ENCODE measurements at regions not wholly inside any gene's neighbourhood (a gene's known extent, or its start where the extent isn't known, plus 50 kb on each side); places are given as distances from the start of the nearest gene placed in this dataset.

- ChIA-PET POLR2A (interaction anchor here (0.7 kb wide), 1 partner anchor 38 kb away, joined by 3 read pairs; no protein-coding TSS in a partner anchor), CTCF (no interaction called here)
- Histone ChIP-seq H3K4me1 (ENCODE audit: control insufficient read depth, insufficient read depth, low read length) (no peaks in the 10 kb centered on the region), H3K27me3 (ENCODE audit: control insufficient read depth, insufficient read depth, low read length) (no peaks in the 10 kb centered on the region), H3K36me3 (ENCODE audit: control insufficient read depth, insufficient read depth, low read length) (no peaks in the 10 kb centered on the region), H3K4me3 (ENCODE audit: low read depth in 2 of 2, low read length in 2 of 2) (no peak overlapping the region), H3K27ac (ENCODE audit: low read length) (no peak overlapping the region), H3K9me3 (ENCODE audit: control insufficient read depth, insufficient read depth, low read depth, low read length) (no peaks in the 10 kb centered on the region)
- TF ChIP-seq TCF7L2 (IDR thresholded peaks at IDR 0.05; ENCODE audit: low read depth, low read length): no peak
- no peak for TF ChIP-seq SIN3A (IDR thresholded peaks at IDR 0.05; ENCODE audit: borderline replicate concordance, insufficient read depth, low read depth, low read length)
- TF ChIP-seq, protein P1, sequence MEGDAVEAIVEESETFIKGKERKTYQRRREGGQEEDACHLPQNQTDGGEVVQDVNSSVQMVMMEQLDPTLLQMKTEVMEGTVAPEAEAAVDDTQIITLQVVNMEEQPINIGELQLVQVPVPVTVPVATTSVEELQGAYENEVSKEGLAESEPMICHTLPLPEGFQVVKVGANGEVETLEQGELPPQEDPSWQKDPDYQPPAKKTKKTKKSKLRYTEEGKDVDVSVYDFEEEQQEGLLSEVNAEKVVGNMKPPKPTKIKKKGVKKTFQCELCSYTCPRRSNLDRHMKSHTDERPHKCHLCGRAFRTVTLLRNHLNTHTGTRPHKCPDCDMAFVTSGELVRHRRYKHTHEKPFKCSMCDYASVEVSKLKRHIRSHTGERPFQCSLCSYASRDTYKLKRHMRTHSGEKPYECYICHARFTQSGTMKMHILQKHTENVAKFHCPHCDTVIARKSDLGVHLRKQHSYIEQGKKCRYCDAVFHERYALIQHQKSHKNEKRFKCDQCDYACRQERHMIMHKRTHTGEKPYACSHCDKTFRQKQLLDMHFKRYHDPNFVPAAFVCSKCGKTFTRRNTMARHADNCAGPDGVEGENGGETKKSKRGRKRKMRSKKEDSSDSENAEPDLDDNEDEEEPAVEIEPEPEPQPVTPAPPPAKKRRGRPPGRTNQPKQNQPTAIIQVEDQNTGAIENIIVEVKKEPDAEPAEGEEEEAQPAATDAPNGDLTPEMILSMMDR (IDR thresholded peaks at IDR 0.05): no peak
- intact Hi-C loops (cut with micrococcal nuclease; ENCODE audit: unreplicated experiment) (no loop called here), in situ Hi-C loops (cut with HindIII; ENCODE audit: low pct_unique_long_range_greater_than_20kb, low sequenced_read_pairs) (no loop called here)
- BruUV-seq (replicated peaks): no TSS peak
- no peak for ATAC-seq
- DNase-seq (ENCODE audit: low read depth, low spot score): no peak
Observed at GRCh38 chr21:35491114-35491513, 442.0 kb upstream of the RUNX1 start.

GRCh38 chr21:35489389-35489980, 440.4 kb upstream of the RUNX1 start:
- in situ Hi-C loops (cut with HindIII; ENCODE audit: low pct_unique_long_range_greater_than_20kb, low sequenced_read_pairs) (no loop called here), intact Hi-C loops (cut with micrococcal nuclease; ENCODE audit: unreplicated experiment) (no loop called here)
- no TSS peak for BruUV-seq (replicated peaks)
- ChIA-PET POLR2A (no interaction called here), CTCF (no interaction called here)
- H3K36me3 ChIP-seq (ENCODE audit: control insufficient read depth, insufficient read depth, low read length): no peaks in the 10 kb centered on the region
- no peak overlapping the region for H3K4me3 ChIP-seq (ENCODE audit: low read depth in 2 of 2, low read length in 2 of 2)
- H3K9me3 ChIP-seq (ENCODE audit: control insufficient read depth, insufficient read depth, low read depth, low read length): no peaks in the 10 kb centered on the region
- H3K27me3 ChIP-seq (ENCODE audit: control insufficient read depth, insufficient read depth, low read length): peaks cover 5% of the 10 kb centered on the region; the same call in 1 of the 2 replicates
- H3K4me1 ChIP-seq (ENCODE audit: control insufficient read depth, insufficient read depth, low read length): no peaks in the 10 kb centered on the region
- H3K27ac ChIP-seq (ENCODE audit: low read length): no peak overlapping the region
- DNase-seq (ENCODE audit: low read depth, low spot score) (no peak), ATAC-seq (no peak)
- TF ChIP-seq POLR2AphosphoS5 (IDR thresholded peaks at IDR 0.05; ENCODE audit: low read depth, low read length) (no peak), TCF7L2 (IDR thresholded peaks at IDR 0.05; ENCODE audit: low read depth, low read length) (no peak)
- TF ChIP-seq, protein P1 (IDR thresholded peaks at IDR 0.05): no peak

DNA sequence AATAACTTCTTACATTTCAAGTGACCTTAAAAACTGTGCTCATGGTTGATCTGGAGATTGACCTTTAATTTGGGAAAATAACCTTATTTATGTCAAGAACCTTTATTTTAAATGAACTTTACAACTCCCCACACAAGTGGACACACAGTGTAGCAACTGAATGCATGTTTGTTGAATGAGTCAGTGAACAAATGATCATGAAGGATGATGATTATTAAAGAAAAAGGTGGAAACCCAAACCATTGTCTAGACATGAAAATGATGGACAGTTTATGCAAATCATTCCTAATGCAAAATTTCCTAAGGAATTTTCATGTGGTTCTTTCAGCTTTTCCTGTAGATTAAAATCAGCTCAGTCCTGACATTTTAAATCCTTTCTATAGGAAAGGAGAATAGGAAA, 439.8 kb upstream of the RUNX1 start:
- TF ChIP-seq POLR2AphosphoS5 (IDR thresholded peaks at IDR 0.05; ENCODE audit: low read depth, low read length) (no peak), TCF7L2 (IDR thresholded peaks at IDR 0.05; ENCODE audit: low read depth, low read length) (no peak), SIN3A (IDR thresholded peaks at IDR 0.05; ENCODE audit: borderline replicate concordance, insufficient read depth, low read depth, low read length) (no peak)
- TF ChIP-seq, protein P2, sequence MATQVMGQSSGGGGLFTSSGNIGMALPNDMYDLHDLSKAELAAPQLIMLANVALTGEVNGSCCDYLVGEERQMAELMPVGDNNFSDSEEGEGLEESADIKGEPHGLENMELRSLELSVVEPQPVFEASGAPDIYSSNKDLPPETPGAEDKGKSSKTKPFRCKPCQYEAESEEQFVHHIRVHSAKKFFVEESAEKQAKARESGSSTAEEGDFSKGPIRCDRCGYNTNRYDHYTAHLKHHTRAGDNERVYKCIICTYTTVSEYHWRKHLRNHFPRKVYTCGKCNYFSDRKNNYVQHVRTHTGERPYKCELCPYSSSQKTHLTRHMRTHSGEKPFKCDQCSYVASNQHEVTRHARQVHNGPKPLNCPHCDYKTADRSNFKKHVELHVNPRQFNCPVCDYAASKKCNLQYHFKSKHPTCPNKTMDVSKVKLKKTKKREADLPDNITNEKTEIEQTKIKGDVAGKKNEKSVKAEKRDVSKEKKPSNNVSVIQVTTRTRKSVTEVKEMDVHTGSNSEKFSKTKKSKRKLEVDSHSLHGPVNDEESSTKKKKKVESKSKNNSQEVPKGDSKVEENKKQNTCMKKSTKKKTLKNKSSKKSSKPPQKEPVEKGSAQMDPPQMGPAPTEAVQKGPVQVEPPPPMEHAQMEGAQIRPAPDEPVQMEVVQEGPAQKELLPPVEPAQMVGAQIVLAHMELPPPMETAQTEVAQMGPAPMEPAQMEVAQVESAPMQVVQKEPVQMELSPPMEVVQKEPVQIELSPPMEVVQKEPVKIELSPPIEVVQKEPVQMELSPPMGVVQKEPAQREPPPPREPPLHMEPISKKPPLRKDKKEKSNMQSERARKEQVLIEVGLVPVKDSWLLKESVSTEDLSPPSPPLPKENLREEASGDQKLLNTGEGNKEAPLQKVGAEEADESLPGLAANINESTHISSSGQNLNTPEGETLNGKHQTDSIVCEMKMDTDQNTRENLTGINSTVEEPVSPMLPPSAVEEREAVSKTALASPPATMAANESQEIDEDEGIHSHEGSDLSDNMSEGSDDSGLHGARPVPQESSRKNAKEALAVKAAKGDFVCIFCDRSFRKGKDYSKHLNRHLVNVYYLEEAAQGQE (IDR thresholded peaks at IDR 0.05; ENCODE audit: insufficient read depth in 1 of 2, low read depth in 2 of 2, low read length in 1 of 2): no peak
- TF ChIP-seq, protein P1 (IDR thresholded peaks at IDR 0.05): no peak
- intact Hi-C loops (cut with micrococcal nuclease; ENCODE audit: unreplicated experiment) (no loop called here), in situ Hi-C loops (cut with HindIII; ENCODE audit: low pct_unique_long_range_greater_than_20kb, low sequenced_read_pairs) (no loop called here)
- ATAC-seq (no peak), DNase-seq (ENCODE audit: low read depth, low spot score) (no peak)
- ChIA-PET CTCF (no interaction called here), POLR2A (no interaction called here)
- BruUV-seq (replicated peaks): no TSS peak
- Histone ChIP-seq H3K9me3 (ENCODE audit: control insufficient read depth, insufficient read depth, low read depth, low read length) (no peaks in the 10 kb centered on the region), H3K4me1 (ENCODE audit: control insufficient read depth, insufficient read depth, low read length) (no peaks in the 10 kb centered on the region), H3K4me3 (ENCODE audit: low read depth in 2 of 2, low read length in 2 of 2) (no peak overlapping the region), H3K27me3 (ENCODE audit: control insufficient read depth, insufficient read depth, low read length) (peaks cover 5% of the 10 kb centered on the region; the same call in 1 of the 2 replicates), H3K27ac (ENCODE audit: low read length) (no peak overlapping the region), H3K36me3 (ENCODE audit: control insufficient read depth, insufficient read depth, low read length) (no peaks in the 10 kb centered on the region)
